OCI-LY1 (cell line): ENCODE measurements at regions not wholly inside any gene's neighbourhood (a gene's known extent, or its start where the extent isn't known, plus 50 kb on each side); places are given as distances from the start of the nearest gene placed in this dataset.

Experiments used
- H2AFZ ChIP-seq: fragments of 200-600 bp; sonication (generic), shearing (Covaris generic); 2 replicates; pipeline ENCODE4 v1.6.0; 2014; ENCODE audit warnings: antibody characterized with exemption, mild to moderate bottlenecking, low read length
- H3F3A ChIP-seq: fragments of 200-600 bp; sonication (generic), shearing (Covaris generic); 2 replicates; pipeline ENCODE4 v1.6.0; 2014; ENCODE audit warnings: mild to moderate bottlenecking, antibody characterized with exemption, low read length, moderate library complexity; ENCODE audit not compliant: insufficient read depth
- H3K27ac ChIP-seq: fragments of 200-600 bp; sonication (generic); 2 replicates; pipeline ENCODE4 v1.5.1; 2014; ENCODE audit warnings: low read length, mixed run types, mild to moderate bottlenecking, low read depth; ENCODE audit not compliant: poor library complexity, severe bottlenecking
- H3K27me3 ChIP-seq: fragments of 200-600 bp; sonication (generic); 2 replicates; pipeline ENCODE4 v1.6.0; 2014; ENCODE audit warnings: antibody characterized with exemption, mild to moderate bottlenecking, low read length, moderate library complexity; ENCODE audit not compliant: insufficient read depth
- H3K36me3 ChIP-seq: fragments of 200-600 bp; sonication (generic); 2 replicates; pipeline ENCODE4 v1.6.1; 2014; ENCODE audit warnings: mild to moderate bottlenecking, antibody characterized with exemption, low read length, moderate library complexity, mixed read lengths; ENCODE audit not compliant: insufficient read depth
- H3K4me1 ChIP-seq: fragments of 200-600 bp; sonication (generic); 2 replicates; pipeline ENCODE4 v1.5.1; 2014; ENCODE audit warnings: mild to moderate bottlenecking, low read length, moderate library complexity; ENCODE audit not compliant: insufficient read depth, severe bottlenecking
- H3K4me2 ChIP-seq: fragments of 200-600 bp; sonication (generic), shearing (Covaris generic); 2 replicates; pipeline ENCODE4 v1.6.1; 2014; ENCODE audit warnings: low read length
- H3K4me3 ChIP-seq: fragments of 200-600 bp; sonication (generic); 2 replicates; pipeline ENCODE4 v1.5.1; 2014; ENCODE audit warnings: low read length, low read depth, mild to moderate bottlenecking, mixed read lengths; ENCODE audit not compliant: poor library complexity, severe bottlenecking
- H3K79me2 ChIP-seq: fragments of 200-600 bp; shearing (Covaris generic); 2 replicates; pipeline ENCODE4 v1.6.1; 2016; ENCODE audit warnings: mixed run types, low read length, mixed read lengths; ENCODE audit not compliant: insufficient read depth
- H3K9ac ChIP-seq: fragments of 200-600 bp; sonication (generic), shearing (Covaris generic); 2 replicates; pipeline ENCODE4 v1.6.1; 2014; ENCODE audit warnings: mild to moderate bottlenecking, low read length, mixed read lengths
- H3K9me2 ChIP-seq: fragments of 200-600 bp; sonication (generic), shearing (Covaris generic); 2 replicates; pipeline ENCODE4 v1.6.1; 2014; ENCODE audit warnings: low read depth, mild to moderate bottlenecking, low read length, mixed read lengths
- H3K9me3 ChIP-seq: fragments of 200-600 bp; shearing (Covaris generic); 2 replicates; pipeline ENCODE4 v1.6.1; 2014; ENCODE audit warnings: low read length, mixed read lengths
- H4K20me1 ChIP-seq: fragments of 200-600 bp; sonication (generic), shearing (Covaris generic); 2 replicates; pipeline ENCODE4 v1.6.0; 2016; ENCODE audit warnings: mild to moderate bottlenecking, low read length; ENCODE audit not compliant: insufficient read depth
- CTCF ChIP-seq: fragments of 200-600 bp; sonication (generic), shearing (Covaris generic); IDR thresholded peaks from 2 replicates; pipeline ENCODE4 v1.5.1; 2017; ENCODE audit warnings: mild to moderate bottlenecking, antibody characterized with exemption, low read length, moderate library complexity, mixed read lengths
- EZH2 ChIP-seq: fragments of 200-600 bp; sonication (generic), shearing (Covaris generic); IDR thresholded peaks from 2 replicates; pipeline ENCODE4 v1.8.0; 2017; ENCODE audit warnings: borderline replicate concordance, mixed run types, mild to moderate bottlenecking, antibody characterized with exemption, low read length, moderate library complexity, mixed read lengths

- Histone ChIP-seq H3K36me3 (no peaks in the 10 kb centered on the region; the same call in 1 of the 2 replicates), H3K4me2 (no peak overlapping the region), H3K9me2 (no peaks in the 10 kb centered on the region), H3K79me2 (no peaks in the 10 kb centered on the region), H3K27ac (no peak overlapping the region), H2AFZ (no peak overlapping the region), H3K9me3 (no peaks in the 10 kb centered on the region), H3K4me3 (no peak overlapping the region), H3K27me3 (no peaks in the 10 kb centered on the region), H3K4me1 (peaks cover 7% of the 10 kb centered on the region), H3K9ac (no peak overlapping the region), H3F3A (no peaks in the 10 kb centered on the region), H4K20me1 (no peaks in the 10 kb centered on the region)
- TF ChIP-seq CTCF (no peak), EZH2 (no peak)
Measured at GRCh38 chr1:101137144-101138126, 99.4 kb upstream of the S1PR1 start.

- H4K20me1 ChIP-seq, result no peaks in the 10 kb centered on the region
- H3K79me2 ChIP-seq, result no peaks in the 10 kb centered on the region
- peaks cover 11% of the 10 kb centered on the region for H3K4me1 ChIP-seq
- no peak overlapping the region for H3K27ac ChIP-seq
- H3K36me3 ChIP-seq, result no peaks in the 10 kb centered on the region
- no peaks in the 10 kb centered on the region for H3F3A ChIP-seq
- H3K4me3 ChIP-seq, result no peak overlapping the region
- no peak overlapping the region for H2AFZ ChIP-seq
- no peak overlapping the region for H3K9ac ChIP-seq
- no peaks in the 10 kb centered on the region for H3K9me2 ChIP-seq
- H3K4me2 ChIP-seq, result no peak overlapping the region
- no peaks in the 10 kb centered on the region for H3K9me3 ChIP-seq
- TF ChIP-seq CTCF (peak; percentile 48; the same call in 1 of the 2 replicates), EZH2 (no peak)
- no peaks in the 10 kb centered on the region for H3K27me3 ChIP-seq
Measured at GRCh38 chr1:101136739-101137138, 100.1 kb upstream of the S1PR1 start.

- TF ChIP-seq CTCF (no peak), EZH2 (no peak)
- no peaks in the 10 kb centered on the region for H3K9me3 ChIP-seq
- H3K27ac ChIP-seq, result no peak overlapping the region
- no peaks in the 10 kb centered on the region for H3K27me3 ChIP-seq
- H3F3A ChIP-seq, result no peaks in the 10 kb centered on the region
- H3K79me2 ChIP-seq, result no peaks in the 10 kb centered on the region
- peaks cover 11% of the 10 kb centered on the region for H3K4me1 ChIP-seq
- no peaks in the 10 kb centered on the region for H3K36me3 ChIP-seq
- no peak overlapping the region for H3K4me2 ChIP-seq
- no peak overlapping the region for H3K9ac ChIP-seq
- H3K9me2 ChIP-seq, result no peaks in the 10 kb centered on the region
- no peaks in the 10 kb centered on the region for H4K20me1 ChIP-seq
- H3K4me3 ChIP-seq, result no peak overlapping the region
- H2AFZ ChIP-seq, result no peak overlapping the region
Measured at GRCh38 chr1:101136271-101136670, 100.5 kb upstream of the S1PR1 start.
